ENCODE measurements at regions not wholly inside any gene's neighbourhood (a gene's known extent, or its start where the extent isn't known, plus 50 kb on each side); places are given as distances from the start of the nearest gene placed in this dataset.

- Histone ChIP-seq H3K4me1 (no peaks in the 10 kb centered on the region), H3K27me3 (no peaks in the 10 kb centered on the region), H3K27ac (no peak overlapping the region), H3K36me3 (no peaks in the 10 kb centered on the region), H3K9me3 (no peaks in the 10 kb centered on the region), H3K4me3 (no peak overlapping the region)
- intact Hi-C loops (cut with DNase I): no loop called here
- ATAC-seq (no peak), DNase-seq (no peak)
- TF ChIP-seq POLR2A (IDR thresholded peaks at IDR 0.05) (no peak), CTCF (IDR thresholded peaks at IDR 0.05) (no peak)
Observed at GRCh38 chr2:14350856-14351255, 281.7 kb upstream of the LRATD1 start.

- ATAC-seq (no peak), DNase-seq (no peak)
- no peak for TF ChIP-seq CTCF (IDR thresholded peaks at IDR 0.05)
- no peak for TF ChIP-seq POLR2A (IDR thresholded peaks at IDR 0.05)
- no peaks in the 10 kb centered on the region for H3K27me3 ChIP-seq
- no peak overlapping the region for H3K27ac ChIP-seq
- no peaks in the 10 kb centered on the region for H3K9me3 ChIP-seq
- intact Hi-C loops (cut with DNase I): no loop called here
- H3K36me3 ChIP-seq: no peaks in the 10 kb centered on the region
- no peak overlapping the region for H3K4me3 ChIP-seq
- no peaks in the 10 kb centered on the region for H3K4me1 ChIP-seq
Observed at GRCh38 chr2:14352067-14352466, 280.4 kb upstream of the LRATD1 start.

- H3K9me3 ChIP-seq: no peaks in the 10 kb centered on the region
- WGBS (ENCODE audit: insufficient coverage, low coverage, low lambda C conversion rate, missing lambda C conversion rate): 63% methylated on average over 2 of the region's 3 CpGs
- no peaks in the 10 kb centered on the region for H3K4me1 ChIP-seq
- H3K27me3 ChIP-seq: no peaks in the 10 kb centered on the region
- TF ChIP-seq POLR2A (IDR thresholded peaks at IDR 0.05) (no peak), CTCF (IDR thresholded peaks at IDR 0.05) (no peak)
- no peak overlapping the region for H3K4me3 ChIP-seq
- H3K27ac ChIP-seq: no peak overlapping the region
- intact Hi-C loops (cut with DNase I): no loop called here
- ATAC-seq (no peak), DNase-seq (no peak)
- H3K36me3 ChIP-seq: no peaks in the 10 kb centered on the region
Observed at GRCh38 chr2:14354231-14354630, 278.3 kb upstream of the LRATD1 start.

- intact Hi-C loops (cut with DNase I): no loop called here
- TF ChIP-seq CTCF (IDR thresholded peaks at IDR 0.05) (no peak), POLR2A (IDR thresholded peaks at IDR 0.05) (no peak)
Observed at GRCh38 chr2:14355102-14355501, 277.4 kb upstream of the LRATD1 start.

GRCh38 chr2:14358339-14358738, 274.2 kb upstream of the LRATD1 start:
- H3K36me3 ChIP-seq: no peaks in the 10 kb centered on the region
- DNase-seq (no peak), ATAC-seq (no peak)
- no peak overlapping the region for H3K4me3 ChIP-seq
- H3K4me1 ChIP-seq: no peaks in the 10 kb centered on the region
- 50% methylated on average over 5 of the region's 5 CpGs for WGBS (ENCODE audit: insufficient coverage, low coverage, low lambda C conversion rate, missing lambda C conversion rate)
- intact Hi-C loops (cut with DNase I): no loop called here
- no peaks in the 10 kb centered on the region for H3K9me3 ChIP-seq
- TF ChIP-seq POLR2A (IDR thresholded peaks at IDR 0.05): no peak
- no peak for TF ChIP-seq CTCF (IDR thresholded peaks at IDR 0.05)
- H3K27ac ChIP-seq: no peak overlapping the region
- no peaks in the 10 kb centered on the region for H3K27me3 ChIP-seq

More at GRCh38 chr2:14355102-14355501, 277.4 kb upstream of the LRATD1 start:
- no peaks in the 10 kb centered on the region for H3K27me3 ChIP-seq
- H3K9me3 ChIP-seq: no peaks in the 10 kb centered on the region
- no peaks in the 10 kb centered on the region for H3K36me3 ChIP-seq
- ATAC-seq: no peak
- no peak for DNase-seq
- no peaks in the 10 kb centered on the region for H3K4me1 ChIP-seq
- no peak overlapping the region for H3K4me3 ChIP-seq
- WGBS (ENCODE audit: insufficient coverage, low coverage, low lambda C conversion rate, missing lambda C conversion rate): 39% methylated on average over 2 of the region's 2 CpGs
- no peak overlapping the region for H3K27ac ChIP-seq

Data from right lobe of liver (tissue), 6 donors.